22Rv1 (cell line): ENCODE measurements at regions not wholly inside any gene's neighbourhood (a gene's known extent, or its start where the extent isn't known, plus 50 kb on each side); places are given as distances from the start of the nearest gene placed in this dataset.

ENCODE experiments used
- H3K27ac ChIP-seq: fragments of 450-650 bp; 2 replicates; pipeline ENCODE4 v1.5.1; 2017
- ZFX ChIP-seq: fragments of 450-650 bp; IDR thresholded peaks from 2 replicates; pipeline ENCODE4 v1.6.1; 2017; ENCODE audit warnings: antibody characterized with exemption, borderline replicate concordance
- TF ChIP-seq, protein P1 (sequence below): fragments of 450-650 bp; IDR thresholded peaks from 2 replicates; pipeline ENCODE4 v1.5.1; 2017; ENCODE audit warnings: mild to moderate bottlenecking

DNA sequence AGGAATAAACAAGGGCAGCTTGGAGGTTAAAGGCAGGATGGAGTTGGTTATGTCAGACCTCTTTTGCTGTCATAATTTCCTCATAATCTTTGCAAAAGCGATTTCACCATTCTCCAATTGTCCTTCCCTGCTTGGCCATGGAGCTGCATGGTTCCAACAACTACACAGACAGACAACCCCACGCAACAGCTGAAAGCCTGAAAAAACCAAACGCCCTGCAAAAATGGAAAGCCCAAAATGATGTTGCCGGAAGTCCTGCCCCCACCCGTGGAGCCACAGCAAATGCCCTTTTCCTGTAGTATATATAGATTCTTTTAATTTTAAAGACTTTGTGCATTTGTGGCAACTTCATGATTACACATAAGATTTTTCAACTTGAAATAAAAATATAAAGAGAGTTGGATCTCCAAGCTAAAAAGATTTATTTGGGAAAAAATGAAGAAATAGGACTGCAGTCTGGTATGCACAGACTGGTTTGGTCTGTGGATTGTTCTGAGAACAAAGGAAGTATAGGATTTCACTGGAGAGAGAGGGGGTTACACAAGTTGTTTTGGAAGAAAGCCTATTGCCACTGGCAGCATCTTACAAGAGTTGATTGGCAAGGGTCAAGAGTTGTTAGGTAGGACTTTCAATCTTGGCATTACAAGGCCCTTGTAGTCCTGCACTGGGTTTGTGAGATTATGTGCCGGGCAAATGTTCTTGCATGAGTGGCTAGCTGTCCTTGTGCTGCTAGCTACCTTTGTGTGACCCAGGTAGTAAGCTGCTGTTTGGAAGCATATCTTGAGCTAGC is 190.0 kb downstream of the C6orf118 start:
- TF ChIP-seq ZFX, result no peak
- TF ChIP-seq, protein P1, sequence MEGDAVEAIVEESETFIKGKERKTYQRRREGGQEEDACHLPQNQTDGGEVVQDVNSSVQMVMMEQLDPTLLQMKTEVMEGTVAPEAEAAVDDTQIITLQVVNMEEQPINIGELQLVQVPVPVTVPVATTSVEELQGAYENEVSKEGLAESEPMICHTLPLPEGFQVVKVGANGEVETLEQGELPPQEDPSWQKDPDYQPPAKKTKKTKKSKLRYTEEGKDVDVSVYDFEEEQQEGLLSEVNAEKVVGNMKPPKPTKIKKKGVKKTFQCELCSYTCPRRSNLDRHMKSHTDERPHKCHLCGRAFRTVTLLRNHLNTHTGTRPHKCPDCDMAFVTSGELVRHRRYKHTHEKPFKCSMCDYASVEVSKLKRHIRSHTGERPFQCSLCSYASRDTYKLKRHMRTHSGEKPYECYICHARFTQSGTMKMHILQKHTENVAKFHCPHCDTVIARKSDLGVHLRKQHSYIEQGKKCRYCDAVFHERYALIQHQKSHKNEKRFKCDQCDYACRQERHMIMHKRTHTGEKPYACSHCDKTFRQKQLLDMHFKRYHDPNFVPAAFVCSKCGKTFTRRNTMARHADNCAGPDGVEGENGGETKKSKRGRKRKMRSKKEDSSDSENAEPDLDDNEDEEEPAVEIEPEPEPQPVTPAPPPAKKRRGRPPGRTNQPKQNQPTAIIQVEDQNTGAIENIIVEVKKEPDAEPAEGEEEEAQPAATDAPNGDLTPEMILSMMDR, result no peak
- no peak overlapping the region for H3K27ac ChIP-seq

DNA sequence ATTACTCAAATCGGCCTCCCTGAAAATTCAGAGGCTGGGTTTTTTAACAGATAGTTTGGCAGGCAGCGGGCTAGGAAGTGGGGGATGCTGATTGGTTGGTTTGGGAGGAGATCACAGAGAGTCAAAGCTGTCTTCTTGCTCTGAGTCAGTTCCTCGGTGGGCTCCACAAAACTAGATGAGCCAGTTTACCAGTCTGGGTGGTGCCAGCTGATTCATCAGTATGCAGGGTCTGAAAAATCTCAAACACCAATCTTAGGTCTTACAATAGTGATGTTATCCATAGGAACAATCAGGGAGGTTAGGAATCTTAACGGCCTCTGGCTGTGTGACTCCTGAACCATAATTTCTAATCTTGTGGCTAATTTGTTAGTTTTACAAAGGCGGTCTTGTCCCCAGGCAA is 190.7 kb downstream of the C6orf118 start:
- no peak overlapping the region for H3K27ac ChIP-seq

DNA sequence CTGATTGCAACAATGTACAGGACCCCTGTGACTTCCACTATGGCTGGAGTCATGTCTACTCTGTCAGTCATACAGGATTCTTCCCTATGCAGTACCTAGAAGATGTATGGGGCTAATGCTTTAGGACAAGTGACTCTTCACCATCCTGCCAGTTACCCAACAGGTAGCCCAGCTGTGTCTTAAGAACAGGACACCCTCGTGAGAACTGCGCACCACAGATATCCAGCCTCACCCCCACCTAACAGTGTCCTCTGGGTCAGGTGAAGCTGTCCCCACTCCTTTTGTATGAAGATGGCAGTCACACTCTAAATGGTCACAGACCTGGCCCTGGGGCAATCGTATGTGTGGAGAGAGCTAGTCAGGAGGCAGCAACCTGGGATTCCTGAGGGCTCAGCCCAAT is 191.6 kb downstream of the C6orf118 start:
- no peak for TF ChIP-seq ZFX
- TF ChIP-seq, protein P1, result no peak
- no peak overlapping the region for H3K27ac ChIP-seq

More for the DNA sequence above, 190.7 kb downstream of the C6orf118 start:
- no peak for TF ChIP-seq ZFX
- TF ChIP-seq, protein P1, result no peak

DNA sequence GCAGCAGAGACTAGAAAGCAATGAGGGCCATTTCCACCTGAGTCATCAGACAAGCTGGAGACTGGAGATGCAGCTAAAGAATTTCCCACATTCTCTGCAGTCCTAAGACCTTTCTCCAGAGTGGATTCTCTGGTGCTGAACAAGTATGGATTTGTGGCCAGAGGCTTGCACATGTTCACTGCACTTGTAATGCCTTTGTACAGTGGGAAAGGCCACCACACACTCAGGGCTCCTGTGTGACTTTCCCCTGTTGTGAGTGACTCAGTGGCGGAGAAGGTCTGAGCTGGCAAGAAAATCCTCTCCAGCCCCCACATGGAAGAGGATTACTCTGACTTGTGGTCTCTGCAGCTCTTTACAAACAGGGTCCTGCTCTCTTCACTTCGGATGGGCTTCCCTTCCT is 192.3 kb downstream of the C6orf118 start:
- H3K27ac ChIP-seq, result no peak overlapping the region

DNA sequence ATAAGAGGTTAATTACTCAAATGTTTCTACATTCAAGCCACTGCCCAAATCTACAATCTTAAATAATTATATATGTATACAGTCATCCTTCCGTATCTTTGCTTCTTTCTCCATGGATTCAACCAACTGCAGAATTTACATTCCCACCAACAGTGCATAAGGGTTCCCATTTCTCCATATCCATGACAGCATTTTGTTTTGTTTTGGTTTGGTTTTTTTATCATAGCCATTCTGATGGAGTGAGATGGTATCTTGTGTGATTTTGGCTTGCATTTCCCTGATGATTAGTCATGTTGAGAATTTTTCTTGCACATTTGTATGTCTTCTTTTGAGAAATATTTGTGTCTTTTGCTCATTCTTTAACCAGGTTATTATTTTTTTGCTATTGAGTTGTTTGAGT is 198.5 kb downstream of the C6orf118 start:
- TF ChIP-seq, protein P1, result no peak
- no peak for TF ChIP-seq ZFX

More for the DNA sequence above, 192.3 kb downstream of the C6orf118 start:
- TF ChIP-seq, protein P1, result no peak
- TF ChIP-seq ZFX, result no peak

DNA sequence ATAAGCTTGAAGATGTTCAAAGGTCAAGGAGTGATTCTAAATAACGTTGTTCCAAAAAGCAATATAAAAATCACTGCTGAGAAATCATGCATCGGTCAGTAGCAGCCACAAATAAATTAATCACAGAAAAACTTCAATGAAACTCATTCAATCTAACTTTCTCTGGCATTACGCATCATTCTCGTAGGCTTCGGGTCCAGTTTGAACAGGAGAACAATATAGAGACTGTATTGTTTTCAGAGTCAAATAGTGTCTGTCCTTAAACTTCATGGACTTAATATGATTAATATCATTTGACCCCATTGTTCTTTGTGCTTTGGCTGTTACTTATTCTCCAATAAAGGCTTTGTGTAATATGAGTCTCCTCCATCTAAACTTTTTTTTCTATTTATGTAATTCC is 200.4 kb downstream of the C6orf118 start:
- H3K27ac ChIP-seq, result no peak overlapping the region
- TF ChIP-seq, protein P1, result no peak
- no peak for TF ChIP-seq ZFX

More for the DNA sequence above, 198.5 kb downstream of the C6orf118 start:
- no peak overlapping the region for H3K27ac ChIP-seq

DNA sequence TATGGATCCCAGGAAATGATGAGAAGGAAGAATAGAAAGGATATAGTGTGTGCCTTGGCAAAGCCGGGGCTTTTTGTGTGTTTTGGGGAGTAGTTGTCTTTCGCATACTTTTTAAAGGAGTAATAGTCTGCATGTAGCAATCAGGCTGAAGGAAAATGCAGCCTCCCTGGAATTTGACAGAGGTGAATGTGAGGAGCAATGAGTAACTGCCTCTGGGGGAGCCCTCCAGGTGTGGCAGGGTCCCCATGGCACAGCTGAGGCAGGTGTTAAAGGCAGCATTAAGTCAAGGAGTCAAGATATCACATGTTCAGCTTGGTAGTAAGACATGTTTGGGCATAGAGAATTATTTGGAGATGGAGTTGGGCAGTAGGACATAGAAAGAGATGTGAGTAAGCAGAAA is 203.1 kb downstream of the C6orf118 start:
- no peak overlapping the region for H3K27ac ChIP-seq
- TF ChIP-seq, protein P1, result no peak
- TF ChIP-seq ZFX, result no peak
